COR-L47 (cell line): ENCODE measurements at regions not wholly inside any gene's neighbourhood (a gene's known extent, or its start where the extent isn't known, plus 50 kb on each side); places are given as distances from the start of the nearest gene placed in this dataset.
A peak's percentile ranks its signal among the peaks of the same experiment; 100 is the strongest.
"Not testable (repeated sequence)": the region's sequence is repeated elsewhere in the genome, so short reads cannot be mapped to it uniquely, and the experiment has no call there.

ENCODE experiments used
- DNase-seq: peaks from one replicate; lab custom pipeline; 2025; lab: John Stamatoyannopoulos, UW

DNA sequence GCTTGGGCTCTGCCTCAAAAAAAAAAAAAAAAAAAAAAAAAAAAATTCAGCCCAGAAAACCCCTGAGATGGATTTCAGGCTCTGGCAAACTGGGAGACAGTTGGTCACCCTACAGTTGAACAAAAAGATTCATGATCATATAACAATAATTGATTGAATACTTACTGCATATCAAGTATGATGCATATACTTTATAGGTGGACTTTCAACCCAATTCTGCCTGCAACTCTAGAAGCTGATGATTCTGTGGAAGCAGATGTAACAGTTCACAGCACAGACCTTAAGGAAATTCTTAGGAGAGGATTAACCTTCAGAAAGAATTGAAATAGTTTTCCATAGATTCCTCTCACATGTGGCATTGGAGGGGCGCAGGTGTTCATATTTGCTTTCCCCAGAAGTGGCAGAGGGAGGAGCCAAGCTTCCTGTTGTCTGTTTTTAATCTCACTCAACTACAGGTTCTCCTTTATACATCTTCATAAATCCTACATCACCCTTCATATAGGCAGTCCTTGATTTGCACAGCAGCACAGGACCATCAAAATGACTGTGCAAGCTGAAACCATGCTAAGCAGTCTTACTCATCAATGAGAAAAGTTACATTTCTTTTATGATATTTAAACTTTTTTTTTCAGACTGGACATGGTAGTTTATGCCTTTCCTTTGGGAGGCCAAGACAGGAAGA is 149.4 kb upstream of the KLF3 start:
- no peak for DNase-seq

DNA sequence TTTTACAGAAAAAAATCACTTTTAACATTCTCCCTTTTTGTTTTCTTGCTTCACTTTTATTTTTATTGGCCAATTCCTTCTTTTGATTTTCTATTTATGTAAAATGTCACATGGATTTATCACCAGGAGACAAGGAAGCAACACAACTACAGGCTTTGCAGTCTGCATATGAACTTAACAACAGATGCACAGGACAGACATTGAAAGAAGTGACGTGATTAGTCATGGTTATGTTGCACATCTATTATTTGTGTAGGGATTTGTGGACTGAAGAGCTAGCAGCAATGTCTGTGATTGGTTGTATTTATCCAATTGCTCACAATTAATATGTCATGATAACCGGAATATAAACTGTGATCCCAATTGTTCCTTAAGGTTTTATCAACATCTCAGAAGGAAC is 147.8 kb upstream of the KLF3 start:
- DNase-seq, result no peak

DNA sequence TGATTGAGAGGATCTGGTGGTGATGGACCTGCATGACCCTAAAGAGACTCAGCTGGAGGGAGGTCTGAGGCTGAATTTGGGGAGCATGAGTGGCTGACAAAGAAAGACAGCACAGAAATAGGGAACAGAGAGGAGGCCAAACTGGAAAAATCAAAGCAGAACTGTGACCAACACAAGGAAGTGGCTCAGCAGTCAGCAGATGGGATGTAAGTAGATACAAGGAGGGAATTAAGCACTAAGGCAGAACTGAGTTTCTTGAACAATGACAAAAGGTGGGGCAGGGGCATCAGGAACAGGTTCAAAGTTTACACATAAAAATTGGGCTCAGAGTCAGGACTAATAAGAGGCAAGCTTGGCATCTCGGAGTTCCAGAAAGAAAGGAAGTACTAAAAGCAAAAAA is 144.3 kb upstream of the KLF3 start:
- DNase-seq, result no peak

DNA sequence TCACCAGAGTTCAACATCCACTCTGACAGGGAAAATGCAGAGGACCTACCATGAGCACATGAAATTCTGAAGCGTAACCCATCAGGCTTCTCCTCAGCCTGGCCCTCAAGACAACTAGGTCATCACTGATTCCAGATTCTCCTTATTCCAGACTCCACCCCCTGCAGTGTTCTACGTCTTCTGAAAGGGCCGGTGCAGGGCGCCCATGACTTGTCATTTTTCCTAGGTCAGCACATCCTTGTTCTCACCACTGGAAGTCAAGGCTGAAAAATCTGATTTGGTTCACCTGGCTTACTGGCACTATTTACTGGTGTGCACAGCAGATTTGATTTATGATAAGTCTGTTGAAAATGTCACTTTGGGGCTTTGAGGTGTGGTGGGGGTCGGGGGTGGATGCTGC is 140.9 kb upstream of the KLF3 start:
- DNase-seq, result no peak

DNA sequence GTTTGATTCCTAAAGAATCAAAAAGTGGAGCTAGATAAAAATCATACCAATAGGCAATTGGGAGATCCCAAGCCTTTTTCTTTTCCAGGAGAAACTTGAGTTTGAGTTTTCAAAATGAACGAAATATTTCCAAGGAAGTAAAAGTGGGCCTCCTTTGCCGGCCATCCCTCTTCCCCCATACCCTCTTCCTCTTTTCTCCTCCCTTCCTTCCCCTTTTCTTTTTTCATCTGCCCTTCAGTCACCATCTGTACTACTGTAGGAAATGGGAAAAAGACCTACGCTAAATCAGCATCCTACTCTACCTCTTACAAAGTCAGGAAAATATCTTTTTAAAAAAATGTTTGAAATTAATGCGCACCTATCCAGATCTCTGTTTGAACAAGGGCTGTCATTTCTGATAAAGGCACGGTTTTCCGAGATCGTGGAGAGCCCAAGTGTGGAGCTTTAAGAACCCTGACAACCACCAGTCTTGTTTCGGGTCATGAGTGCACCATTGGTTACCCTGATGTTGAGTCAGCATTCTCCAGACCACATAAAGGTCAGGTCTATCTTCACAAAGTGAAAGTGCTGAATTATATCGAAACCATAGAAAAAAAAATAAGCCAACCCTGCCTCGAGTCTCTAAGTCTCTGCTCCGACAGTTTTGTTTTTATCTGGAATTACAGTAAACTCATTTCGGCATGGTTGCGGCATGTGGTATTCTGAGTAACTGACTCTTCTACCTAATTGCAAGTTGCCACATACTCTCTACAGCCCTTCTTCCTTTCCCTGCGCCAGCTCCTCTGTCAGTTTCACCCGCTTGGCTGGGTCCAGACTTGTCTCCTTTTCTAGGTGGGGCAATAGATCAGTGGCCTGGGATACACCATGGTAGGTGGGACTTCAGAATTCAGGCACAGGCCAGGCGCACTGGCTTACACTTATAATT is 140.2 kb upstream of the KLF3 start:
- DNase-seq, result no peak

DNA sequence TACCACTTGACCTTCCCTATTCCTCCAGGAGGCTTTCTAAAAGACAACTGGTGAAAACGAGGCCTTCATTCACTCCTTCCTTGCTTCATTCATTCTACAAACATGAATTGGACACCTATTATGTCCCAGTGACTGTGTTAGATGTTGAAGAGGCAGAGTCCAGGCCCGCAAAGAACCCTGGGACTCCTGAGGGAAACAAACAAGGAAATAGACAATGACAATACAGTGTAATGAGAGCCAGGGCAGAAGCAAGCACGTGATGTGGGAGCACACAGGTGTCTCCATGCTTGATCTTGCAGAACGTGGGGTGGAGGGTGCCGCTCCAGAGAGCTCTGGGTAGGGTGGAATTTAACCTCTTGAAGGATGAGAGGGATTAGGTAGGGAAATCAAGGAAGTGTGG is 137.6 kb upstream of the KLF3 start:
- no peak for DNase-seq

DNA sequence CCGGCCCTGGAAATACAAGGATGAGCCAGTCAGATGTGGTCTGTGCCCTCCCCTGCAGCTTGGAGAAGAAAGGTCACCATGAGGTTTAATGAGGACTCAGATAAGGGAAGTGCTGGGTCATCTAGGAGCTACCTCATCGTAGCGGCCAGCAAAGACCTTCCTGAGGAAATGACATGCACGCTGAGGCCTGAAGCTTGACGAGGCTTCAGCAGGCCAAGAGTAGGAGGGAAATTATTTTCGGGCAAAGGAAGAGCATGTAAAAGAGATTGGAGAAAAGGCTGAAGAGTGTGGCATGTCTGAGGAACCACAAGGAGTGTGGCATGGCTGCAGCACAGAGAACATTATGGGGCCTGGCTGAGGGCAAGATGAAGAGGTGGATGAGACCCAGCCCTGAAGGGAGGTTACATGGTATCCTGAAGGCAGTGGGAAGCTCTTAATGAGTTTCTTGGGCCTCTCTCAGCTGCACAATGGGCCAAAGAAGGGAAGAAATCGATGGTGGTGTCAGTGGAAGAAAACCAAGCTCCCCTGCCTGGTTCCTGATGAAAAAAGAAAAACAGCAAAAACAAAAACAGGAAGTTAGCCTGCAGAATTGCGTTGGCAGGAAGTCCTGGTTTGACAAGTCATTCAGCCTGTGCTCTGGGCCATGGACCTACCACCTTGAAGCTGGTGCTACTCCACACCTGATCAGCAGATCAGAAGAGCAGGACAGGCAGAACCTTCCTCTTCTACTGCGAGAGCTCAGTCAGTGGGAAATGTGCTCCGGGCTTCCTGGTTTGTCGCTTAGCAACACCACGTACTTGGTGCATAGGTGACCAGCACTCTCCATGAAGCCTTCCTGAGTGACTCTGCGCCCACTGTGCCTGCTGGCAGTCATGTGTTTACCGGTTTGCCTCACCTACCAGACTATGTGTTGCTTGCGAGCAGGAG is 134.5 kb upstream of the KLF3 start:
- DNase-seq, result peak; percentile 84

DNA sequence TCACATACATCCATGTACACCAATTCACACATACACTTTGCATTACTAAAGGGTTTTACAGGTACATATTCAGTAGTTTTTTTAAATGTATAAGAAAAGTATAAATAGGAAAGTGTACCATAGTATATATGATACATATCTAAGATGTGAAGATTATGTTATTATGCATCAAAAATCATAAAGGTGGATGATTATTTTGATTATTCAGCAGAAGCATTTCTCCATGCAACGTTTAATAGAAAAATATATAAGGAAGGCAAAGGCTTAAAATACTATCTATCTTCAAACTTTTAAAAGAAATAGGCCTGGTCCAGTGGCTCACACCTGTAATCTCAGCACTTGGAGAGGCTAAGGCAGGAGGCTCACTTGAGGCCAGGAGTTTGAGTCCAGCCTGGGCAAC is 133.5 kb upstream of the KLF3 start:
- DNase-seq, result no peak

DNA sequence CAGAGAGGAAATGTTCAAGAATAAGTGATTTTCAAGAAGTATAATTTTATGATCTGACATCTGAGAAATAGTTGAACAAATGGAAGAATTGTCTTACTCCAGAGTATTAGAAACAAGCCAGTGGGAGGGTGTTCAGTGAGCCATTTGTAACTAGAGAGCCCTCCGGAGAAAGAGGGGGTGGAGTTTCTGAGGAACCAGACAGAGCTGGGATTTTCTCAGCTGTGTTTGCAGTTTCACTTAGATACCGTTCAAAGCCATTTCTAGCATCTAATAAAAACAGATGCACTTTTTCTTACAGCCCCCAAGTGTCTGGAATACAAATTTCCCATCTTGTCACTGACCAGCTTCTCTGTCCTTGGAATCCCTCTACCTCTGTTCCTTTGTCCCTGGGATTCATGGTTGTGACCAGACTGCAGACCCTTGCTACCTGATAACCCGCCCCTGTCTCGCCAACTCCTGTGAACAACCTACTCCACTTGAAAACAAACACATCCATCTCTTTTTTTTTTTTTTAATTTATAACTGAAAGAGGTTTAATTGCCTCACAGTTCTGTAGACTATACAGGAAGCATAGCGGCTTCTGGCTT is 132.8 kb upstream of the KLF3 start:
- DNase-seq, result no peak

DNA sequence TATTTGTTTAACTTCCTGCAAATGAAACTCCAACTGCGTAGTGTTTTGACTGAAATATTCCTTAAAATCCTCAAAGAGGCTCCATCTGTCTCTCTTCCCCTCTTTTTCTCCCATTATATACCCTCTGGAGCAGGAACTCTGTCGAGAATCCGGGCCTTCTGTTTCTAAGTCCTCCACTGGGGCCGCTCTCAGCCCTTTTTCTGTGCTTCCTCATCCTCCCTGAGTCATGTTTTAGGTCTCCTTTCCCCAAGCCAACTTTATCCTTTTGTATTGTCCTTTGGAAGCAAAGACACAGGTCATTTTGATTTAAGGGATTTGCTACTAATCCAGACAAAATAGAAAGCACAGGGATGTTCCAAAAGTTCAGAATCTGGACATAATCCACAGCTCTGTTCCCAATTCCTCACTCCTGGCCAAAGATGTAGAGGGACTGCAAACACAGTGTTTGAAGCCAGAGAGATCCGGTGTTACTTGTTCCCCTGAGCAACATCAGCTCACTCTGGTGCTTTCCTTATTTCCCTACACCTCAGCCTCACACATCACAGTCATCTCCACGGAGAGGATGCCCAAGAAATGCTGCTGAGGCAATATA is 131.0 kb upstream of the KLF3 start:
- no peak for DNase-seq

DNA sequence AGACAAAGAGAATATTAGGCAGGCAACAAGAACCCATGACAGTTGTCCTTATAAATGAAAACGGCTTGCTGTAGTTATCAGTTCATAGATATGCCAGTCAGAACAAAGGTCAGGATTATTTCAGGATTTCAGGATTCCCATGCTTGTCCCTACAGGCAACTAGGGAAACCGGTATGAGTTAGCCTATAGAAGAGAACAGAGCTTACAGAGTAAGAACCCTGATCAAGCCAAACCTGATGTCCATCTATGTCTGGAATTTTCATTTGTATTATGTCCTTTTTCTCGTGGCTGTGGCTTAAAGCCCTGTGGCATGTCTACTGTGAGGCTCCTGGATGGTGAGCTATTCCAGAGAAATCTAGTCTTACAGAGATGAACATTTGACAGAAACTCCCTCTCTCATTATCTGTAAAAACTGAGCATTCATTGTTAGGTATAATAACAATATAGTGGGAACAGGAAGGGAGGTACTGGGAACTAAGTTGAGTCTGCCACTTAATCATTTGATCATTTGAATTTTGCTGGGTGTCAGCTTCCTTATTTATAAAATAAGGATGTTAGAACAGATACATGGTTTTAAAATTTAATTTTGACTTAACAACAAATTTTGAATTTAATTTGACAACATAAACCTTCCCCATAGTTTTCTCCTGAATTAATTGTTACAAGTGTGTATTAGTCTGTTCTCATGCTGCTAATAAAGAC is 129.5 kb upstream of the KLF3 start:
- DNase-seq, result no peak

DNA sequence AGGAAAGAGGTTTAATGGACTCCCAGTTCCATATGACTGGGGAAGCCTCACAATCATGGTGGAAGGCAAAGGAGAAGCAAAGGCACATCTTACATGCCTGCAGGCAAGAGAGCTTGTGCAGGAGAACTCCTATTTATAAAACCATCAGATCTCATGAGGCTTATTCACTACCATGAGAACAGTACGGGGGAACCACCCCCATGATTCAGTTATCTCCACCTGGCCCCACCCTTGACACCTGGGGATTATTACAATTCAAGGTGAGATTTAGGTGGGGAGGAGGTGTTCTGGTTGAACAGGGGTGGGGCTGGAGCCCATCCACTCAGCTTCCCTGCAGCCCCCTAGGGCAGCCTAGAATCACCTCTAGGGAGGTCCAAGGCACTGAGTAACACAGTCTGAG is 128.9 kb upstream of the KLF3 start:
- DNase-seq, result not testable (repeated sequence)

DNA sequence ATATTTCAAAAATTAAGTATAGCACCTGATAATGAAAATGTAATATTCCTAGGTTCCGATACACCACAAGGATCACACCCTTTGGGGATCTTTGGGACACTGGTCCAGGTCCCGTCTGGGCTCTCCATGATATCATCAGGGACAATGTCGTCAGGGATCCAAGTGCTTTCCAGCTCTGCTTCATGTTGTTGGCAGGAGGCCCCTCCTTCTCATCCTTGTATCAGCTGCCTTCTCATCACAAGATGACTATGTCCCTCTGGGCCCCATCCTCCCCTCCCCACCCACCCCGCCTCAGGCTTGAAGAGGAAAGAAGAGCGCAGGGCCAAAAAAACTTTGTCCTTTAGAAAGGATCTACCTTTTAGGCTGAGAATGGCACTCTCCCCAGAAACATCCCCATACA is 128.3 kb upstream of the KLF3 start:
- DNase-seq, result no peak

DNA sequence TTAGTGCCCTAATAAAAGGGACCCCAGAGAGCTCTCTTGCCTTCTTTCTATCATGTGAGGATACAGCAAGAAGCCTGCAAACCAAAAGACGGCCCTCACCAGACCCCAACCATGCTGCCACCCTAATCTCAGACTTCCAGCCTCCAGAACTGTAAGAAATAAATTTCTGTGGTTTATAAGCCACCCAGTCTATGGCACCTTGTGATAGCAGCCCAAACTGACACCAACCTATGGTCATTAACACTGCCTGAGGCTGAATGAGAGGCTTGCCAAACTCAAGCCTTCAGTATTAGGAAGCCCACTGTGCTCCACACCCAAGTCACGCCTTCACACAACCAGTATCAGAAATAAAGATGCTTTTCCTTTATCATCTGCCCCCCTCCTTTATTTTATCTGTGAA is 127.3 kb upstream of the KLF3 start:
- no peak for DNase-seq

DNA sequence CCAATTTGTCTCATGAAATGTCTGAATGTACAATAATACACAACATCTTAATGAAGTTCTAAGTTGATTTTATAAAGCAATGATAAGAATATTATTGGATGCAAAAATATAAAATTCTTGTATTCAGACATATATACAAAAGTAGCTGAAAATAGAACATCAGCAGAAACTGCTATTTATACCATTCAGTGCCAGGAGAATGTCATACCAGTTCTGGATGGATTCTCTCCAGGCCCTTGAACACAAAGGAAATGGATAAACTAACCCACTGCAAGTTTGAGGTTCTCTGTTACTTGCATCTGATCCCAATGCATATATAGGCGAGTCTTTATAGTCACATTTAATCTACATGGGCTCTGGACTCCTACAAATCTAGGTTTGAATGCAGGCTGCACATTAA is 126.3 kb upstream of the KLF3 start:
- no peak for DNase-seq

DNA sequence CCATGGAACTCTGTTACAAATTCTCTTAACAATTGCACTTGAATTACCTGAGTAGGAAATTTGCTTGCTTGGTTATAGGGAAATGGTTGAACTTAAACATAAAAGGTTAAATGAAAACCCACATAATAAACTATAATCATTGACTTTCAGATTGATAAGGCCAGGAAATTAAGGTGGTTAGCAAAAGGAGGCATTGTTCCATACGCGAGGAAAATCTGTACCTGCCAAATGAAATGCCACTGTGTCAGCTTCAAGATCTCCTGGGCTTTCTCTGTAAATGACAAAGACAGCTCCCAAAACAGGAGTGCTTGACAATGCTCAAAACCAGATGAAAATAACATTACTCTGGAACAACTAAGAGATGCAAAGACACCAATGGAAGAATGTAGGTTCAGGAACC is 125.5 kb upstream of the KLF3 start:
- DNase-seq, result no peak

DNA sequence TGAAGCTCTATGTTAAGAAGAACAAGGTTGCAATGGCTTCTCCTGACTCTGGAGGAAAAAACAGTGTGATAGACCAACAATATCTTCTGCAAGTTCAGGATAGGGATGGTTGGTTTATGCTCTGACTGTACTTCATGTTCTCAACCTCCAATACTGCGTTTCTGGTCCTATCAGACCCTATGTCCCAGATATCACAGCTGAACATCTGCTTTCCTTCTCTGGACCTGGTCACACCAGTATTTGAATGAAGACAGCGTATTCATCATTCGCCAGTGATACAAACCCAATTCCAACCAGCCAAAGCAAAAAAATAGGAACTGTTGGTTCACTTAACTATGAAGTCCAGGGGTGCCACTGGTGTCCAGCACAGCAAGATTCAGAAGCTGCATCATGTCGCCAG is 124.5 kb upstream of the KLF3 start:
- DNase-seq, result no peak

DNA sequence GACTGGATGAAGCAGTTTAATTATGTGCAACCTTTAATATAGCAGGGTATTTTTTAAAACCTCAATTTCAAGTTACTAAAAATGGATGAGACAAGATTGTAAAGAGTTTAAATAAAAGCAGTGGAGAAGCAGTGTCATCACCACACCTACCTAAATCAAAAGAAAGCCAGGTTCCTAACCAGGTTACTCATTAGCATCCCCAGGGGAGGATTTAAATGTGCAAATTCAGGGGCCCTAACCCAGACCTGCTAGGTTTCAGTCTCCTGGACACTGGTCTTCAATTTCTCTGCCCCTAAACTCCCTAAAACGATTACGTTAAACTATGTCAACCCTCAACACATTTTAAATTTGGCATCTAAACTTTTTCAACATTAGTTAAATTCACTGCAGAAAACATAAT is 116.9 kb upstream of the KLF3 start:
- no peak for DNase-seq

DNA sequence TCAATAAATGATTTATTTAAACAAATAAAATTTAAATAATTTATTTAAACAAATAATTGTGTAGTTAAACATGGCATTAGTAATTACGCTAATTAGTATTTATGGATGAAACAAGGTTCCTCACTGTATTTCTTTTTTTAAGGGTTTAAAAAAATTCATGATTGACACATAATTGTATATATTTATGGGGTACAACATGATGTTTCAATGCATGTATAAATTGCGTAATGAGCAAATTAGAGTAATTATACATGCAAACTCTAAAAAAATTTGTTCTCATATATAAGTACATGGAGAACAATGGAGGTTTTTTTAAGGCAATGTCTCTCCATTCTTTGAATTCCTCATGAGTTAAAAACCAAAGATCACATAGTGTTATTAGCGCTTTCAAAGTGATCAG is 115.7 kb upstream of the KLF3 start:
- DNase-seq, result no peak

DNA sequence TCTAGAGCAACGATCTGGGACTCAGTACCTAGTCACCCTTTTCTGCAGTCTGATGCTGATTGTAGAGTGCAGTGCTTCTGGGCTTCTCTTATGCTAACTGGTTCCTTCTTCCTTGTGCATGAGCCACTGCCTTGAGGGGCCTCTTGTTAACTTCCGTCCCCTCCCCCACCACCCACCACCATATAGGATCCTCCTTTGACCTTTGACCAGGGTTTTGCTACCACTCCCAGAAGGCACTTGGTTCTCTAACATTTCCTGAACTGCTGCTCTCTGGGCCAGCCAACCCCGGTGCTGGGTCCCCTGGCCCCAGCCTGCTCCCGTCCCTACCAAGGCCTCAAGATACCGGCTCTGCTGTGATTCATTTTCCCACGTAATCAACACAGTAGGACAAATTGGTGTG is 104.6 kb upstream of the KLF3 start:
- DNase-seq, result no peak

DNA sequence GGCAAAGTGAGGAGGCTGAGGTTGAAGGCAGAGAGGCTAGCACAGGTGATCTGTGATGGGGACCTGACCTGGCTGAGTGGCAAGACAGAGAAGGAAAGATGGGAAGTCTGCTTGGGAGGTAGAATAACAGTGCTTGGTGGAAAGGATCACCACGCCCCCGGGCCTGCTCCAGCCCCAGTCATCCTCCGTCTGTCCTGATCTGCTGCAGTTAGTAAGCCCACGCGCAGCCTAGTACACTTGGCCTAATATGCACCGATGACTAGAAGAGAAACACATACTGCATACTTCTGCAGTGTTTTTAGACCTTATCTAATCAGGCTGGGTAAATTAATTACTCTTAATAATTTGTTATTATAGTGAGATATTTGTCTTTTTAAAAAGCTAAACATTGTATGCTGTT is 103.7 kb upstream of the KLF3 start:
- DNase-seq, result no peak
